Mesenchymal stem cell (in vitro differentiated cells and primary cell): ENCODE measurements at regions not wholly inside any gene's neighbourhood (a gene's known extent, or its start where the extent isn't known, plus 50 kb on each side); places are given as distances from the start of the nearest gene placed in this dataset.

ENCODE experiments used
- DNase-seq: peaks from one replicate; pipeline ENCODE4 v3.0.0-alpha.2; 2013
- H2AFZ ChIP-seq: one replicate; pipeline ENCODE4 v1.6.1; 2013; ENCODE audit warnings: low read depth, mild to moderate bottlenecking, control low read depth, inconsistent platforms, low read length, moderate library complexity
- H2AK5ac ChIP-seq: 2 replicates; pipeline ENCODE4 v1.6.1; 2013; ENCODE audit warnings: low read length, moderate library complexity, mild to moderate bottlenecking, inconsistent platforms; ENCODE audit not compliant: severe bottlenecking
- H2BK120ac ChIP-seq: one replicate; pipeline ENCODE4 v1.6.1; 2013; ENCODE audit warnings: low read depth, mild to moderate bottlenecking, inconsistent platforms, low read length, moderate library complexity
- H2BK12ac ChIP-seq, 2 experiments: one replicate each; pipeline ENCODE4 v1.6.1; 2013; ENCODE audit warnings: inconsistent platforms in 2 of 2, low read length in 2 of 2, mild to moderate bottlenecking in 2 of 2, moderate library complexity in 2 of 2, control low read depth in 1 of 2
- H2BK15ac ChIP-seq: one replicate; pipeline ENCODE4 v1.6.1; 2013; ENCODE audit warnings: mild to moderate bottlenecking, low read depth, inconsistent platforms; ENCODE audit not compliant: poor library complexity, severe bottlenecking
- H2BK5ac ChIP-seq: 2 replicates; pipeline ENCODE4 v1.6.1; 2013; ENCODE audit warnings: low read depth, mild to moderate bottlenecking, low read length, control low read depth, inconsistent platforms; ENCODE audit not compliant: poor library complexity, severe bottlenecking
- H3K14ac ChIP-seq, 2 experiments: one replicate each; pipeline ENCODE4 v1.6.1; 2013; ENCODE audit warnings: inconsistent platforms in 2 of 2, low read length in 2 of 2, control low read depth in 1 of 2, mild to moderate bottlenecking in 1 of 2, moderate library complexity in 1 of 2
- H3K18ac ChIP-seq, 2 experiments: one replicate each; pipeline ENCODE4 v1.6.1; 2013; ENCODE audit warnings: inconsistent platforms in 2 of 2, low read length in 2 of 2, control low read depth in 1 of 2, low read depth in 1 of 2, mild to moderate bottlenecking in 1 of 2
- H3K23ac ChIP-seq, 2 experiments: one replicate each; pipeline ENCODE4 v1.6.1; 2013; ENCODE audit warnings: inconsistent platforms in 2 of 2, low read length in 2 of 2, mild to moderate bottlenecking in 2 of 2, moderate library complexity in 2 of 2, control low read depth in 1 of 2
- H3K27ac ChIP-seq: 2 replicates; pipeline ENCODE4 v1.5.1; 2013; ENCODE audit warnings: mild to moderate bottlenecking, moderate library complexity, low read length, control low read depth, inconsistent platforms; ENCODE audit not compliant: poor library complexity, severe bottlenecking
- H3K27me3 ChIP-seq, 2 experiments: 2 replicates each; pipeline versions ENCODE4 v1.6.1 to v1.7.0; 2013; ENCODE audit warnings: low read length in 2 of 2, mild to moderate bottlenecking in 2 of 2, moderate library complexity in 2 of 2, control low read depth in 1 of 2, inconsistent platforms in 1 of 2; ENCODE audit not compliant: control insufficient read depth in 1 of 2, insufficient read depth in 1 of 2
- H3K36me3 ChIP-seq, 2 experiments: 2 replicates each; pipeline versions ENCODE4 v1.6.1 to v1.7.0; 2013; ENCODE audit warnings: low read length in 2 of 2, control low read depth in 1 of 2, inconsistent platforms in 1 of 2, low read depth in 1 of 2, mild to moderate bottlenecking in 1 of 2; ENCODE audit not compliant: insufficient read depth in 2 of 2, control insufficient read depth in 1 of 2
- H3K4ac ChIP-seq, 2 experiments: one replicate each; pipeline ENCODE4 v1.6.1; 2013; ENCODE audit warnings: inconsistent platforms in 2 of 2, low read length in 2 of 2, mild to moderate bottlenecking in 2 of 2, moderate library complexity in 2 of 2, control low read depth in 1 of 2, low read depth in 1 of 2
- H3K4me1 ChIP-seq: 2 replicates; pipeline ENCODE4 v1.6.1; 2013; ENCODE audit warnings: low read depth, low read length, control low read depth; ENCODE audit not compliant: control insufficient read depth, insufficient read depth
- H3K4me2 ChIP-seq: 2 replicates; pipeline ENCODE4 v1.6.1; 2013; ENCODE audit warnings: low read length, mild to moderate bottlenecking, inconsistent platforms; ENCODE audit not compliant: poor library complexity, severe bottlenecking
- H3K4me3 ChIP-seq, 2 experiments: 2 replicates each; pipeline versions ENCODE4 v1.5.1 to v1.7.0; 2013; ENCODE audit warnings: low read length in 2 of 2, mild to moderate bottlenecking in 2 of 2, control low read depth in 1 of 2, low read depth in 1 of 2; ENCODE audit not compliant: insufficient read depth in 1 of 2
- H3K79me1 ChIP-seq: replicated peaks from 2 replicates; pipeline ENCODE4 v1.6.1; 2013; ENCODE audit warnings: mild to moderate bottlenecking, control low read depth, low read length, inconsistent platforms; ENCODE audit not compliant: poor library complexity, severe bottlenecking
- H3K9ac ChIP-seq: 2 replicates; pipeline ENCODE4 v1.7.0; 2013; ENCODE audit warnings: mild to moderate bottlenecking, low read length, moderate library complexity
- H3K9me3 ChIP-seq: 2 replicates; pipeline ENCODE4 v1.7.0; 2013; ENCODE audit warnings: mild to moderate bottlenecking, low read length; ENCODE audit not compliant: control insufficient read depth
- H4K8ac ChIP-seq: one replicate; pipeline ENCODE4 v1.6.1; 2013; ENCODE audit warnings: inconsistent platforms, mild to moderate bottlenecking, low read length, moderate library complexity
- H4K91ac ChIP-seq: one replicate; pipeline ENCODE4 v1.6.1; 2013; ENCODE audit warnings: mild to moderate bottlenecking, low read length, inconsistent platforms
- WGBS: methylation state at CpG from one replicate; pipeline ENCODE4 v1.1.7; 2013; ENCODE audit warnings: mixed read lengths; 5-methylcytosine and 5-hydroxymethylcytosine counted together

GRCh38 chr16:35552763-35553162, 2093.4 kb downstream of the TP53TG3F start:
- H2AFZ ChIP-seq = no peak overlapping the region
- no peak overlapping the region for H2BK5ac ChIP-seq
- H3K79me1 ChIP-seq = no peaks in the 10 kb centered on the region
- H4K8ac ChIP-seq = no peak overlapping the region
- no peaks in the 10 kb centered on the region for H3K4me1 ChIP-seq
- H3K23ac ChIP-seq = no peak overlapping the region
- no peaks in the 10 kb centered on the region for H3K36me3 ChIP-seq
- peaks cover 8% of the 10 kb centered on the region for H3K9me3 ChIP-seq
- H2BK15ac ChIP-seq = peak overlapping the region; percentile 26
- no peak overlapping the region for H3K4me2 ChIP-seq
- H3K27ac ChIP-seq = no peak overlapping the region
- no peak overlapping the region for H3K14ac ChIP-seq
- 90% methylated on average over 30 of the region's 31 CpGs for WGBS
- no peaks in the 10 kb centered on the region for H3K27me3 ChIP-seq
- no peak overlapping the region for H2BK120ac ChIP-seq
- no peak overlapping the region for H3K9ac ChIP-seq
- no peak overlapping the region for H3K4me3 ChIP-seq
- H3K18ac ChIP-seq = no peak overlapping the region
- no peak overlapping the region for H4K91ac ChIP-seq
- DNase-seq = no peak
- H2BK12ac ChIP-seq = no peak overlapping the region
- H3K4ac ChIP-seq = no peak overlapping the region
- no peak overlapping the region for H2AK5ac ChIP-seq

- H2BK5ac ChIP-seq = no peak overlapping the region
- H2AK5ac ChIP-seq = no peak overlapping the region
- no peak overlapping the region for H2BK120ac ChIP-seq
- H4K8ac ChIP-seq = no peak overlapping the region
- no peak for DNase-seq
- H3K4me1 ChIP-seq = no peaks in the 10 kb centered on the region
- H4K91ac ChIP-seq = no peak overlapping the region
- no peaks in the 10 kb centered on the region for H3K27me3 ChIP-seq
- H3K79me1 ChIP-seq = no peaks in the 10 kb centered on the region
- H3K9me3 ChIP-seq = peaks cover 11% of the 10 kb centered on the region
- no peaks in the 10 kb centered on the region for H3K36me3 ChIP-seq
- no peak overlapping the region for H2BK15ac ChIP-seq
- 48% methylated on average over 2 of the region's 2 CpGs for WGBS
- H2AFZ ChIP-seq = no peak overlapping the region
- H2BK12ac ChIP-seq = no peak overlapping the region
- no peak overlapping the region for H3K4me3 ChIP-seq
- H3K18ac ChIP-seq = no peak overlapping the region
- H3K4me2 ChIP-seq = no peak overlapping the region
- no peak overlapping the region for H3K14ac ChIP-seq
- H3K4ac ChIP-seq = no peak overlapping the region
- H3K27ac ChIP-seq = no peak overlapping the region
- no peak overlapping the region for H3K23ac ChIP-seq
- no peak overlapping the region for H3K9ac ChIP-seq
These were observed 2098.3 kb downstream of the TP53TG3F start for GRCh38 chr16:35557731-35558130.

GRCh38 chr16:35559911-35560636, 2100.7 kb downstream of the TP53TG3F start:
- Histone ChIP-seq H3K79me1 (no peaks in the 10 kb centered on the region), H2BK12ac (no peak overlapping the region), H3K18ac (no peak overlapping the region), H3K27me3 (no peaks in the 10 kb centered on the region), H2AK5ac (no peak overlapping the region), H2BK120ac (no peak overlapping the region), H3K23ac (no peak overlapping the region), H3K36me3 (no peaks in the 10 kb centered on the region), H3K4me1 (no peaks in the 10 kb centered on the region), H3K4me3 (no peak overlapping the region), H3K4ac (no peak overlapping the region), H3K14ac (no peak overlapping the region), H4K8ac (no peak overlapping the region), H2BK15ac (no peak overlapping the region), H3K27ac (no peak overlapping the region), H3K9ac (no peak overlapping the region), H2AFZ (no peak overlapping the region), H3K9me3 (peaks cover 6% of the 10 kb centered on the region), H2BK5ac (no peak overlapping the region), H3K4me2 (no peak overlapping the region), H4K91ac (no peak overlapping the region)
- WGBS = 44% methylated on average over 2 of the region's 2 CpGs
- DNase-seq = no peak

GRCh38 chr16:35560637-35560984, 2101.2 kb downstream of the TP53TG3F start:
- Histone ChIP-seq H2BK5ac (no peak overlapping the region), H3K23ac (no peak overlapping the region), H3K14ac (no peak overlapping the region), H3K9me3 (peaks cover 6% of the 10 kb centered on the region), H3K4me1 (no peaks in the 10 kb centered on the region), H2AFZ (no peak overlapping the region), H3K27me3 (no peaks in the 10 kb centered on the region), H2AK5ac (no peak overlapping the region), H3K4me3 (no peak overlapping the region), H3K4ac (no peak overlapping the region), H3K4me2 (no peak overlapping the region), H3K27ac (no peak overlapping the region), H2BK120ac (no peak overlapping the region), H4K91ac (no peak overlapping the region), H2BK15ac (no peak overlapping the region), H3K36me3 (no peaks in the 10 kb centered on the region), H3K79me1 (no peaks in the 10 kb centered on the region), H4K8ac (no peak overlapping the region), H3K18ac (no peak overlapping the region), H3K9ac (no peak overlapping the region), H2BK12ac (no peak overlapping the region)
- DNase-seq = no peak
- WGBS = 73% methylated on average over 6 of the region's 6 CpGs
